ENCODE measurements at regions not wholly inside any gene's neighbourhood (a gene's known extent, or its start where the extent isn't known, plus 50 kb on each side); places are given as distances from the start of the nearest gene placed in this dataset.

DNA sequence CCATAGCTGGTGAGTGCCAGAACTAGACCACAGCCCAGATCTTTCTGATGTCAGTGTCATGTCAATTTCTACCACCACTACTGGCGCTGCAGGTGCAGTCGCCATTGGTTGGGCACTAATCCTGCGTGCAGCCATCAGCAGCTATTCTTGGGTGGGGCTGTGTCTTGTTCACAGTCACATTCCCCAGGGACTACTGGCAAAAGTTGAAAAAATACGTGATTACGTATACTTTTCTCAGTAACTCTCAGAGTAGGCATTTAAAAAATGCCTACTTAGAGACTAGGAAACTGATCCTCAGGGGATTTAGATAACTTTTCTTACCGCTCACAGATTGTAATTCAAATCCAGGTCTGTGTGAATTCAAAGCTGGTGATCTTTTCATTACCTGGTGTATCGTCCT, 127.7 kb downstream of the ADAMTS15 start:
- Mint-ChIP-seq H3K36me3 (ENCODE audit: insufficient read depth, unreplicated experiment) (no peaks in the 10 kb centered on the region), H3K27me3 (ENCODE audit: unreplicated experiment) (no peaks in the 10 kb centered on the region), H3K4me3 (ENCODE audit: low read depth, unreplicated experiment) (no peak overlapping the region), H3K4me1 (ENCODE audit: low read depth, unreplicated experiment) (peaks cover 15% of the 10 kb centered on the region), H3K9me3 (ENCODE audit: low read depth, unreplicated experiment) (peaks cover 6% of the 10 kb centered on the region), H3K27ac (ENCODE audit: unreplicated experiment) (no peak overlapping the region)
- CTCF ChIA-PET: no interaction called here
- DNase-seq: no peak
- intact Hi-C loops (cut with micrococcal nuclease; ENCODE audit: unreplicated experiment): no loop called here
- TF ChIP-seq, protein P1, sequence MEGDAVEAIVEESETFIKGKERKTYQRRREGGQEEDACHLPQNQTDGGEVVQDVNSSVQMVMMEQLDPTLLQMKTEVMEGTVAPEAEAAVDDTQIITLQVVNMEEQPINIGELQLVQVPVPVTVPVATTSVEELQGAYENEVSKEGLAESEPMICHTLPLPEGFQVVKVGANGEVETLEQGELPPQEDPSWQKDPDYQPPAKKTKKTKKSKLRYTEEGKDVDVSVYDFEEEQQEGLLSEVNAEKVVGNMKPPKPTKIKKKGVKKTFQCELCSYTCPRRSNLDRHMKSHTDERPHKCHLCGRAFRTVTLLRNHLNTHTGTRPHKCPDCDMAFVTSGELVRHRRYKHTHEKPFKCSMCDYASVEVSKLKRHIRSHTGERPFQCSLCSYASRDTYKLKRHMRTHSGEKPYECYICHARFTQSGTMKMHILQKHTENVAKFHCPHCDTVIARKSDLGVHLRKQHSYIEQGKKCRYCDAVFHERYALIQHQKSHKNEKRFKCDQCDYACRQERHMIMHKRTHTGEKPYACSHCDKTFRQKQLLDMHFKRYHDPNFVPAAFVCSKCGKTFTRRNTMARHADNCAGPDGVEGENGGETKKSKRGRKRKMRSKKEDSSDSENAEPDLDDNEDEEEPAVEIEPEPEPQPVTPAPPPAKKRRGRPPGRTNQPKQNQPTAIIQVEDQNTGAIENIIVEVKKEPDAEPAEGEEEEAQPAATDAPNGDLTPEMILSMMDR (IDR thresholded peaks at IDR 0.05; ENCODE audit: unreplicated experiment): no peak
- no TSS peak for BruUV-seq (replicated peaks)

DNA sequence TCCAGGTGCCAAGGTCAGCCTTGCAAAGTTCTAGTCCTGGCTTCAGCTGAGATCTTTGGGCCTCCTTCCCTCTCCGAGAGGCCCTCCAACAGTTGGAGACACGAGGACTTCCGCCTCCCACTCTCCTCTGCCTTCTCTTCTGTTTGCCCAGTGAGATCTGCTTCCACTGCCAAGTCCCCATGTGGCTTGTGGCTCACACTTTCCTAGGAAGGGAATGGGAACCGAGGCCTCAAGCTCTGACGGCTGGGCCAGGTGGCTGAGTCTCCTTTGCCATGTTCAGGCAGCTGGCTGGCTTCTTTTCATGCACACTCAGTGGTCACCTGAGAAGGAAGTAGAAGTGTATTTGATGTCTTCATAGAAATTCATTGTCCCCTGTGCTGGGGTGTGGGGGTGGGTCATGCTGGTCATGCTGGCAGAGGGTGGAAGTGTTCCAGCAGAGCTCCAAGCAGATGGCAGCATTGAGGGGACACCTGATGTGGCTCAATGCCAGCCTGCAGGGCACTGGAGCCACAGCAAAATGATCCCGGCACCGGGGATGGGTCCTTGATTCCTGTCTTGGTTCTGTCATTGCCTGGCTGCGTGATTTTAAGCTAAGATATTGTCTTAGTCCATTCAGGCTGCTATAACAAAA, 130.4 kb downstream of the ADAMTS15 start:
- TF ChIP-seq, protein P1 (IDR thresholded peaks at IDR 0.05; ENCODE audit: unreplicated experiment): no peak
- Mint-ChIP-seq H3K27me3 (ENCODE audit: unreplicated experiment) (no peaks in the 10 kb centered on the region), H3K36me3 (ENCODE audit: insufficient read depth, unreplicated experiment) (no peaks in the 10 kb centered on the region), H3K4me1 (ENCODE audit: low read depth, unreplicated experiment) (peaks cover 20% of the 10 kb centered on the region), H3K27ac (ENCODE audit: unreplicated experiment) (no peak overlapping the region), H3K4me3 (ENCODE audit: low read depth, unreplicated experiment) (no peak overlapping the region), H3K9me3 (ENCODE audit: low read depth, unreplicated experiment) (peaks cover 13% of the 10 kb centered on the region)
- CTCF ChIA-PET: no interaction called here
- intact Hi-C loops (cut with micrococcal nuclease; ENCODE audit: unreplicated experiment): no loop called here
- BruUV-seq (replicated peaks): no TSS peak
- DNase-seq: no peak

DNA sequence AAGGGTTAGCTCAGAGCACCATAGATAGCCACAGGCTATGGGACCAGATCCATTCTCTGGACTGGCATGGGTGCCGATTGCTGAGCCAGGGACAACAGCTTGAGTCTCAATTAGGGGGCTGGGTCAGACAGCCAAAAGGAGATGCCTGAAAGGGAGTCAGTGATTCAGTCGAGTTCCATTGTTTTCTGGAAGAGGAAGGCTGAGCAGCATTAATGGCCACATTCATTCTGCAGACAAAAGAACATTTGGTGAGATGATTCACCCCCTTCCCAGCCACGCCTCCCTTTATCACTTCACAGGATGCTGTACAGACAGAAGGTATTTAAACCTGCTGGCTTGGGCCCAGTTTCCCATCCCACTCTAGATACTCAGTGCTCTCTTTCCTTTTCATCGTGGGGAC, 131.9 kb downstream of the ADAMTS15 start:
- intact Hi-C loops (cut with micrococcal nuclease; ENCODE audit: unreplicated experiment): loop anchor here (5.0 kb wide), 2 partner anchors 57 to 247 kb away; no protein-coding TSS in a partner anchor
- H3K27ac Mint-ChIP-seq (ENCODE audit: unreplicated experiment): peak overlapping the region; percentile 12
- H3K9me3 Mint-ChIP-seq (ENCODE audit: low read depth, unreplicated experiment): peaks cover 9% of the 10 kb centered on the region
- BruUV-seq (replicated peaks): no TSS peak
- DNase-seq: peak; percentile 54
- no peak overlapping the region for H3K4me3 Mint-ChIP-seq (ENCODE audit: low read depth, unreplicated experiment)
- TF ChIP-seq, protein P1 (IDR thresholded peaks at IDR 0.05; ENCODE audit: unreplicated experiment): no peak
- no peaks in the 10 kb centered on the region for H3K36me3 Mint-ChIP-seq (ENCODE audit: insufficient read depth, unreplicated experiment)
- peaks cover 25% of the 10 kb centered on the region for H3K4me1 Mint-ChIP-seq (ENCODE audit: low read depth, unreplicated experiment)
- H3K27me3 Mint-ChIP-seq (ENCODE audit: unreplicated experiment): no peaks in the 10 kb centered on the region
- CTCF ChIA-PET: no interaction called here

DNA sequence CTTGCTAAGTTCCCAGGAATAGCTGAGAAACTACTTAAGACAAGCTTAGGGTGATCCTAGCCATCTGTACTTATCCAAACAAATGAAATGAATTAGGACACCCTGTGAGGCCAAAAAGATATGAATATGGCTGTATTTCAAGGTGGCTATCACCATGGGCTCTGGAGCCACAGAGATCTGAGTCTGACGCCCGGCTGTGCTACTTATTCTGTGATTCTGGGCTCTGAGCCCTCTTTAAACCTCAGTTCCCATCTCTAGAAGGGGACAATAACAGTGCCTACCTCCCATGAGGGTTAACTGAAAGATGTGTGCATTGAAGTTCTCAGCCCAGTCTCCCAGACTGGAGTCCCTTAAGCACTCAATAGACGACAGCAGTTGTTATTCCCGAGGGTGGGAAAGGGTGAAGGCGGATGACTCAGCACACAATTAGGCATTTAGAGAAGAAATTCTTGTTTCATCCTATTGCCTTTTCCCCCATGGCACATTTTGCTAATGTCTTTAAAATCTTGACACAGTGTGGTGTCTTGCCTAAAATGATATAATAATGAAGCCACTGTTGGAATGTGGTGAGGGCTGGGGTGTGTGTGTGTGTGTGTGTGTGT, 132.5 kb downstream of the ADAMTS15 start:
- Mint-ChIP-seq H3K27ac (ENCODE audit: unreplicated experiment) (peak overlapping the region; percentile 12), H3K27me3 (ENCODE audit: unreplicated experiment) (no peaks in the 10 kb centered on the region), H3K36me3 (ENCODE audit: insufficient read depth, unreplicated experiment) (no peaks in the 10 kb centered on the region), H3K4me3 (ENCODE audit: low read depth, unreplicated experiment) (no peak overlapping the region), H3K9me3 (ENCODE audit: low read depth, unreplicated experiment) (peaks cover 7% of the 10 kb centered on the region), H3K4me1 (ENCODE audit: low read depth, unreplicated experiment) (peaks cover 27% of the 10 kb centered on the region)
- intact Hi-C loops (cut with micrococcal nuclease; ENCODE audit: unreplicated experiment): loop anchor here (5.0 kb wide), 2 partner anchors 56 to 246 kb away; no protein-coding TSS in a partner anchor
- BruUV-seq (replicated peaks): no TSS peak
- no peak for DNase-seq
- CTCF ChIA-PET: no interaction called here
- TF ChIP-seq, protein P1 (IDR thresholded peaks at IDR 0.05; ENCODE audit: unreplicated experiment): no peak

Measured in Calu3 (cell line).